ENCODE measurements at regions not wholly inside any gene's neighbourhood (a gene's known extent, or its start where the extent isn't known, plus 50 kb on each side); places are given as distances from the start of the nearest gene placed in this dataset.
"Not testable (repeated sequence)": the region's sequence is repeated elsewhere in the genome, so short reads cannot be mapped to it uniquely, and the experiment has no call there.

GRCh38 chr9:78982849-78983248 is 588.9 kb upstream of the TLE4 start:
- DNase-seq (no peak), ATAC-seq (no peak), FAIRE-seq (no peak)
- Histone ChIP-seq H3K27ac (no peak overlapping the region), H3K4me1 (no peaks in the 10 kb centered on the region), H3K36me3 (no peaks in the 10 kb centered on the region), H3K27me3 (no peaks in the 10 kb centered on the region), H3K9me3 (no peaks in the 10 kb centered on the region), H3K4me3 (no peak overlapping the region)
- TF ChIP-seq CTCF (IDR thresholded peaks at IDR 0.05) = no peak
- intact Hi-C loops (cut with DNase I) = no loop called here
- WGBS, 2 donors = 86 to 93% methylated on average over 3 of the region's 3 CpGs

GRCh38 chr9:78985084-78985738 is 586.6 kb upstream of the TLE4 start:
- intact Hi-C loops (cut with DNase I) = no loop called here
- no peak for TF ChIP-seq CTCF (IDR thresholded peaks at IDR 0.05)
- DNase-seq = no peak
- ATAC-seq = no peak
- Histone ChIP-seq H3K36me3 (no peaks in the 10 kb centered on the region), H3K27me3 (no peaks in the 10 kb centered on the region), H3K27ac (no peak overlapping the region), H3K9me3 (no peaks in the 10 kb centered on the region), H3K4me3 (no peak overlapping the region), H3K4me1 (no peaks in the 10 kb centered on the region)
- no peak for FAIRE-seq
- WGBS, 2 donors = 63 to 68% methylated on average over 2 of the region's 2 CpGs

- no peaks in the 10 kb centered on the region for H3K27me3 ChIP-seq
- intact Hi-C loops (cut with DNase I) = no loop called here
- 55 to 65% methylated on average over 2 of the region's 2 CpGs for WGBS, 2 donors
- H3K4me3 ChIP-seq = no peak overlapping the region
- no peaks in the 10 kb centered on the region for H3K36me3 ChIP-seq
- no peak for ATAC-seq
- H3K4me1 ChIP-seq = no peaks in the 10 kb centered on the region
- FAIRE-seq = no peak
- no peak for DNase-seq
- no peak for TF ChIP-seq CTCF (IDR thresholded peaks at IDR 0.05)
- no peak overlapping the region for H3K27ac ChIP-seq
- H3K9me3 ChIP-seq = no peaks in the 10 kb centered on the region
Observed at GRCh38 chr9:78986446-78986845, 585.3 kb upstream of the TLE4 start.

- Histone ChIP-seq H3K36me3 (no peaks in the 10 kb centered on the region), H3K4me1 (no peaks in the 10 kb centered on the region), H3K9me3 (no peaks in the 10 kb centered on the region), H3K27ac (no peak overlapping the region), H3K27me3 (no peaks in the 10 kb centered on the region), H3K4me3 (no peak overlapping the region)
- DNase-seq = no peak
- 86 to 90% methylated on average over 2 of the region's 2 CpGs for WGBS, 2 donors
- FAIRE-seq = no peak
- intact Hi-C loops (cut with DNase I) = no loop called here
- TF ChIP-seq CTCF (IDR thresholded peaks at IDR 0.05) = no peak
- no peak for ATAC-seq
Observed at GRCh38 chr9:78989031-78989658, 582.6 kb upstream of the TLE4 start.

GRCh38 chr9:78994471-78994870 is 577.3 kb upstream of the TLE4 start:
- ATAC-seq (no peak), DNase-seq (no peak), FAIRE-seq (no peak)
- no peaks in the 10 kb centered on the region for H3K27me3 ChIP-seq
- no peak overlapping the region for H3K4me3 ChIP-seq
- no peak overlapping the region for H3K27ac ChIP-seq
- WGBS, 2 donors = 68 to 77% methylated on average over 3 of the region's 3 CpGs
- no peaks in the 10 kb centered on the region for H3K4me1 ChIP-seq
- no peak for TF ChIP-seq CTCF (IDR thresholded peaks at IDR 0.05)
- H3K36me3 ChIP-seq = no peaks in the 10 kb centered on the region
- no peaks in the 10 kb centered on the region for H3K9me3 ChIP-seq
- intact Hi-C loops (cut with DNase I) = no loop called here

GRCh38 chr9:78994974-78995373 is 576.8 kb upstream of the TLE4 start:
- H3K27me3 ChIP-seq; ATAC-seq; FAIRE-seq; H3K4me1 ChIP-seq; intact Hi-C loops (cut with DNase I); H3K9me3 ChIP-seq; H3K27ac ChIP-seq; H3K36me3 ChIP-seq; H3K4me3 ChIP-seq; DNase-seq: not testable (repeated sequence)
- WGBS, 2 donors = 88 to 91% methylated on average over 2 of the region's 2 CpGs

Data from pancreas (tissue), 10 donors.